ENCODE measurements at regions not wholly inside any gene's neighbourhood (a gene's known extent, or its start where the extent isn't known, plus 50 kb on each side); places are given as distances from the start of the nearest gene placed in this dataset.

- Histone ChIP-seq H3K27me3 (ENCODE audit: control insufficient read depth in 4 of 4, insufficient read depth in 4 of 4, low read length in 3 of 4) (peaks cover 0 to 2% (median 0%) of the 10 kb centered on the region in 4 donors), H3K27ac (ENCODE audit: low read depth in 1 of 2, low read length in 2 of 2) (no peak overlapping the region), H3K9ac (ENCODE audit: low read depth in 1 of 2, low read length in 2 of 2) (no peak overlapping the region), H3K4me1 (ENCODE audit: control insufficient read depth in 4 of 4, insufficient read depth in 4 of 4, low read length in 3 of 4) (peaks cover 8 to 23% (median 17%) of the 10 kb centered on the region in 4 donors), H3K36me3 (ENCODE audit: control insufficient read depth in 4 of 4, insufficient read depth in 3 of 4, low read depth in 1 of 4, low read length in 3 of 4) (no peaks in the 10 kb centered on the region), H3K9me3 (ENCODE audit: control insufficient read depth in 4 of 4, low read length in 3 of 4) (no peaks in the 10 kb centered on the region), H3K4me3 (ENCODE audit: low read depth in 1 of 3, low read length in 3 of 3) (no peak overlapping the region)
- DNase-seq (ENCODE audit: low spot score) = no peak
- TF ChIP-seq MAX (IDR thresholded peaks at IDR 0.05) = peak; percentile 64
- TF ChIP-seq HNF4G (IDR thresholded peaks at IDR 0.05) = peak; percentile 62
- peak; percentile 91 to 99 for TF ChIP-seq HNF4A (conservative IDR thresholded peaks at IDR 0.05)
- peak in 1 of 2 donors; percentile 12 for TF ChIP-seq RAD21 (IDR thresholded peaks at IDR 0.05)
- TF ChIP-seq JUND (IDR thresholded peaks at IDR 0.05) = peak in 1 of 2 donors; percentile 53
- peak; percentile 23 to 62 for TF ChIP-seq RXRA (IDR thresholded peaks at IDR 0.05)
- no peak for TF ChIP-seq GABPA (IDR thresholded peaks at IDR 0.05 in 1 of 2, conservative IDR thresholded peaks at IDR 0.05 in 1 of 2)
- no peak for TF ChIP-seq REST (IDR thresholded peaks at IDR 0.05)
- peak; percentile 37 for TF ChIP-seq SP1 (IDR thresholded peaks at IDR 0.05)
- no peak for TF ChIP-seq FOXA1 (IDR thresholded peaks at IDR 0.05)
- TF ChIP-seq YY1 (IDR thresholded peaks at IDR 0.05) = peak; percentile 17
- WGBS = 38% methylated on average over 4 of the region's 4 CpGs
Observed at GRCh38 chr7:22566176-22566575, 66.2 kb upstream of the STEAP1B start.

GRCh38 chr7:22565315-22565811, 65.4 kb upstream of the STEAP1B start:
- WGBS = 72% methylated on average over 1 of the region's 1 CpG
- Histone ChIP-seq H3K9ac (ENCODE audit: low read depth in 1 of 2, low read length in 2 of 2) (no peak overlapping the region), H3K27me3 (ENCODE audit: control insufficient read depth in 4 of 4, insufficient read depth in 4 of 4, low read length in 3 of 4) (peaks cover 0 to 2% (median 0%) of the 10 kb centered on the region in 4 donors), H3K9me3 (ENCODE audit: control insufficient read depth in 4 of 4, low read length in 3 of 4) (no peaks in the 10 kb centered on the region), H3K4me1 (ENCODE audit: control insufficient read depth in 4 of 4, insufficient read depth in 4 of 4, low read length in 3 of 4) (peaks cover 8 to 23% (median 17%) of the 10 kb centered on the region in 4 donors), H3K27ac (ENCODE audit: low read depth in 1 of 2, low read length in 2 of 2) (no peak overlapping the region), H3K4me3 (ENCODE audit: low read depth in 1 of 3, low read length in 3 of 3) (no peak overlapping the region), H3K36me3 (ENCODE audit: control insufficient read depth in 4 of 4, insufficient read depth in 3 of 4, low read depth in 1 of 4, low read length in 3 of 4) (no peaks in the 10 kb centered on the region)
- TF ChIP-seq SP1 (IDR thresholded peaks at IDR 0.05) = no peak
- no peak for TF ChIP-seq HNF4G (IDR thresholded peaks at IDR 0.05)
- no peak for TF ChIP-seq GABPA (IDR thresholded peaks at IDR 0.05 in 1 of 2, conservative IDR thresholded peaks at IDR 0.05 in 1 of 2)
- no peak for TF ChIP-seq FOXA1 (IDR thresholded peaks at IDR 0.05)
- no peak for TF ChIP-seq HNF4A (conservative IDR thresholded peaks at IDR 0.05)
- no peak for TF ChIP-seq MAX (IDR thresholded peaks at IDR 0.05)
- TF ChIP-seq NR2F2 (IDR thresholded peaks at IDR 0.05) = no peak
- TF ChIP-seq FOXA2 (IDR thresholded peaks at IDR 0.05) = no peak
- TF ChIP-seq EGR1 (IDR thresholded peaks at IDR 0.05; ENCODE audit: low read depth in 2 of 2) = no peak
- no peak for TF ChIP-seq TAF1 (conservative IDR thresholded peaks at IDR 0.05)
- no peak for TF ChIP-seq CTCF (IDR thresholded peaks at IDR 0.05; ENCODE audit: low read depth, low read length, missing input control)
- DNase-seq (ENCODE audit: low spot score) = no peak

Measured in liver (tissue), 8 donors.